ENCODE measurements at regions not wholly inside any gene's neighbourhood (a gene's known extent, or its start where the extent isn't known, plus 50 kb on each side); places are given as distances from the start of the nearest gene placed in this dataset.

- TF ChIP-seq MAX (IDR thresholded peaks at IDR 0.05), result no peak
- TF ChIP-seq TAF1 (IDR thresholded peaks at IDR 0.05; ENCODE audit: low read depth), result no peak
- TF ChIP-seq TCF12 (IDR thresholded peaks at IDR 0.05; ENCODE audit: low read depth), result no peak
Observed at GRCh38 chr6:118722829-118723813, 71.7 kb upstream of the CEP85L start.

Measured in Ishikawa (cell line).